Nucleus accumbens (tissue), 56 donors: ENCODE measurements at regions not wholly inside any gene's neighbourhood (a gene's known extent, or its start where the extent isn't known, plus 50 kb on each side); places are given as distances from the start of the nearest gene placed in this dataset.
"Not testable (repeated sequence)": the region's sequence is repeated elsewhere in the genome, so short reads cannot be mapped to it uniquely, and the experiment has no call there.

ENCODE experiments used
- DNase-seq, 56 donors: peaks; one replicate each; lab custom pipeline; 2025; lab: John Stamatoyannopoulos, UW

- peak in 1 of 56 donors; percentile 19 for DNase-seq
Observed at GRCh38 chr5:176743868-176744583, 66.3 kb upstream of the UNC5A start.

DNA sequence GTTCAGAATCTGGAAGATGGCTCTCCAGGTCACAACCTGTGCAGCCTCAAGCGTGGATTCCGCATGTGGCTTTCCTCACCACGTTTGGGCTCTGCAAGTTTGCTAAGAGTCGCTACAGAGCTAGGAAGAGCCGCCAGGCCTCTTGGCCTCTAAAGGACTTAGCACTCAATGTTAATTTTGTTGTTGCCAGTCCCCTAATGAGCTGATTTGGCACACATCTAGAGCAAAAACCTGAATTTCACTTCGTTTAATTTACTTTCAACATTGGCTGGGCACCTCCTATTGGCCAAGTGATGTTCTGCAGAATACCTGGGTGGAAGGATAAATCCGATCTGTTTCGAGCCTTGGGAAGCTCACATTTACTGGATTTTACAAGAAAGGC, 65.8 kb upstream of the UNC5A start:
- no peak for DNase-seq

GRCh38 chr5:176747670-176748072, 62.7 kb upstream of the UNC5A start:
- no peak for DNase-seq

DNA sequence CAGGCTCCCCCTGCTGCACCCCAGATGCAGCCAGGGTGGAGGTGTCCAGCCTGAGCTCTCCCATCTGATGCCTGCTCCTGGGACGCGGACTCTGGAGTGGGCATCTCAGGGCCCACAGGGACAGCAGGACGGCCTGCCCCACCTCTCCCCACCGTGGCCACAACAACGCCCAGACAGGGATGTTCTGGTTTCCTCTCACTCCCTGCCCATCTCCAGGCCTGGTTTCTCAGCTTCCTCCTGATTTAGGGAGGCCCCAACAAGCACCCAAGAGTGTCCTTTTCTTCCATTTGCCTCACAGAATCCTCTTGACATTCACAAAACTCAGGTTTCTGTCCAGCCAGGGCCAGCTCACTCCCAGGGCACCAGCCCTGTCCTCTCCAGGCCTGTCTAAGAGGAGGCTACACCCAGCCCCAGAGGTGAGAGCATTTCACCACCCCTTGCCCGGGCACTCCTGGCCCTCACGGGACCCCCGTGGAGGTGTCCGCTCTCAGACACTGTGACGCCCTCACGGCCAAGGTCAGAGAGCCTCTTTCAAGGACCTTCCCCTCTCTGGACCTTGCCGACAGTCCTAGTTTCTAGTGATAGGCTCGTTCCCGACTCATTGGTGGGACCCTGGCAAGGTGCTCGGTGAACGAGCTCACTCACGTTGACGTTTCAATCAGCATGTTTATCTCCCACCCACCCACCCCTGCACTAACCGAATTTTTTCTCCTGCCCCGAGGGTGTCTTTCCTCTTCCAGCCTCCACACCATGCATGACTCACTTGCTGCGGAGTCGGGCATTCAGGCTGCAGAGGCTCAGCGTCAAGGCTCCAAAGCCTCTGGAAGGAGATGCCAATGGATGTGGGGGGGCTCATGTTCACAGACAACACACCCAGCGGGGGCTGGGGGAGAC, 62.0 kb upstream of the UNC5A start:
- DNase-seq: peak in 1 of 56 donors; percentile 25

DNA sequence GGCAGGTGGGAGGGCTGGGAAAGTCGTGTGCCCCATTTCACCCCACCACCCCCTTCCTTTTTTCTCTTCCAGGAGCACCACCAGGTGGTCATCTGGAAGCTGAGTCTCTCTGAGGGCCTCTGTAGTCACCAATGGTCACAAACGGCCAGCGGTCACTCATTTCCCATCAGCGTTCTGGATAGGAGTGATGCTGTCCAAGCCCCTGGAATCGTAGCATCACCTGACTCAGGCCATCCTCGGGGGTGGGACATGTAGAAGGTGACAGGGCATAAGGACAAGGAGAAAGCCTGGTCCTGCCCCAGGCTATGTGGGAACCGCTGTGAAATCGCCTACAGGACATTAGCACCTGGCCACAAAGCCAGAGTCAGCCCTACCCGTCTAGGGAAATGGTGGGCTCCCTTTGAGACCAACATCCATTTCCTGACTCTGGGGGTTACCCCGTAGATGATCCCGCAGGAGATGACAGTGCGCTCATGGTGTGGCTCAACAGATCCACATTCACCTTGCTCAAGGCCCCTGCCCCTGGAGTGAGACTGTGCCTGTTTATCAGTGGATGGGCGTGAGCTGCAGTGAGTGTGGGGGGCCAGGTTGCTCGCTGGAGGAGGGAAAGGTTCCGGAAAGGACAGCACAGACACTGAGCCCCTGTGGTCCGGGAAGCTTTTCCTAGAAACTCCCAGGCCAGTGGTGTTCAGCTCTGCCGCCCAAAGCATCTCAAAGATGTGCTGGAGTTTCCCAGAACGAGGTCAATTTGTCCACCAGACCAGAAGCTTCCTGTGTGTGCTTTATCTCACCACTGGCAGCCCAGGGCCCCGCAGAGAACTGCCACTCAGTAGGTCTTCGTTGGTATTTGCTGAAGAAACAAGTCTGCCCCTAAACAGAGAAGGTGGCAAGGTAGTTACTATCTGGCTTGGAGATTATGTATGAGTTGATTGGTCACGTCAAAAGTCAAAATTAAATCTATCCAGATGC, 61.1 kb upstream of the UNC5A start:
- DNase-seq: no peak

DNA sequence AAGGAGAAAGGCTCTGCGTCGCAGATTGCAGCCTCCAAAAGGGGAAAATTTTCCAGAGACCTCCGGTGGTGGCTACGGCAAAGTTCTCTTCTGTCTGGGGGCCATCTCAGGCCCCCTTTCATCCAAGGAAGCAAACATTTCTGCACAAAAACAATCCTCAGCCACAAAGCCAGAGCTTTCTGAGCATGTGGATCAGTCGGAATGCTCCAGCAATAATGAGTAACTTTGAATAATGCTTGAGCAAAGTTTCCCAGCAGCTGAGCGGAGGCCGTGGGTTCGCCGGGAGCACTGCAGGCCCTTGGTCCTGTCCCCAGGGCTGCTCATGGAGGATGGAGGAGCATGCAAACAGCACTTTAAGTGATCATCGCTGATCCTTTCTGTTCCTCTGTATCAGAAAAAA, 60.2 kb upstream of the UNC5A start:
- DNase-seq: no peak

- DNase-seq: no peak
Observed at GRCh38 chr5:176754376-176754973, 55.9 kb upstream of the UNC5A start.

DNA sequence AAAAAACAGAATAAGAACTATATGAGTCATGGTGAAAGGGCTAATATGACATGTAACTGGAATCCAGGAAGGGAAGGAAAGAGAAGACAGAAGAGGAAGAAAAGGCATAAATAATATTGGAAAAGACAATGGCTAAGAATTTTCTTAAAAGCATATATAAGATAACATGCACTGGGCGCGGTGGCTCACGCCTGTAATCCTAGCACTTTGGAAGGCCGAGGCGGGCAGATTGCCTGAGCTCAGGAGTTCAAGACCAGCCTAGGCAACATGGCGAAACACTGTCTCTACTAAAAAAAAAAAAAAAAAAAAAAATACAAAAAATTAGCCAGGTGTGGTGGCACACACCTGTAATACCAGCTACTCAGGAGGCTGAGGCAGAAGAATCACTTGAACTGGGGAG, 54.8 kb upstream of the UNC5A start:
- DNase-seq: not testable (repeated sequence)

GRCh38 chr5:176757569-176757968, 52.8 kb upstream of the UNC5A start:
- DNase-seq: not testable (repeated sequence)
